Spleen (tissue), 7 donors: ENCODE measurements at regions not wholly inside any gene's neighbourhood (a gene's known extent, or its start where the extent isn't known, plus 50 kb on each side); places are given as distances from the start of the nearest gene placed in this dataset.

Source experiments
- POLR2A ChIP-seq, 3 donors: fragments of 450-650 bp; IDR thresholded peaks; one replicate each; pipeline ENCODE4 v1.5.1; 2017; ENCODE audit warnings: antibody characterized with exemption in 3 of 3, mild to moderate bottlenecking in 1 of 3
- POLR2AphosphoS5 ChIP-seq, 3 donors: sonication (generic); formaldehyde crosslinking; IDR thresholded peaks; one replicate each; pipeline ENCODE4 v1.5.1; 2017; ENCODE audit warnings: antibody characterized with exemption in 3 of 3
- TF ChIP-seq, protein P1 (sequence below), 11 experiments: fragments of 200-600 bp in 7 of 11; fragments of 450-650 bp in 4 of 11; sonication (generic) in 4 of 11; IDR thresholded peaks in 8 of 11; conservative IDR thresholded peaks in 3 of 11; 1 replicate in 7 of 11; 2 replicates in 4 of 11; pipeline versions ENCODE4 v1.4.0 to v1.8.0; 2016 to 2021; ENCODE audit warnings: antibody characterized with exemption in 11 of 11, inconsistent platforms in 4 of 11, mild to moderate bottlenecking in 1 of 11
- donor health status: DM: no; HTN: no; CAD: no; lungs with moderate emphysema.
- donor health status: DM: no; HTN: no; CAD: no.
- donor health status: DM: no; HTN: no; CAD: no.

GRCh38 chr3:99576904-99577559, 61.4 kb upstream of the COL8A1 start:
- TF ChIP-seq POLR2A (IDR thresholded peaks at IDR 0.05) (no peak), POLR2AphosphoS5 (IDR thresholded peaks at IDR 0.05) (no peak)
- TF ChIP-seq, protein P1, sequence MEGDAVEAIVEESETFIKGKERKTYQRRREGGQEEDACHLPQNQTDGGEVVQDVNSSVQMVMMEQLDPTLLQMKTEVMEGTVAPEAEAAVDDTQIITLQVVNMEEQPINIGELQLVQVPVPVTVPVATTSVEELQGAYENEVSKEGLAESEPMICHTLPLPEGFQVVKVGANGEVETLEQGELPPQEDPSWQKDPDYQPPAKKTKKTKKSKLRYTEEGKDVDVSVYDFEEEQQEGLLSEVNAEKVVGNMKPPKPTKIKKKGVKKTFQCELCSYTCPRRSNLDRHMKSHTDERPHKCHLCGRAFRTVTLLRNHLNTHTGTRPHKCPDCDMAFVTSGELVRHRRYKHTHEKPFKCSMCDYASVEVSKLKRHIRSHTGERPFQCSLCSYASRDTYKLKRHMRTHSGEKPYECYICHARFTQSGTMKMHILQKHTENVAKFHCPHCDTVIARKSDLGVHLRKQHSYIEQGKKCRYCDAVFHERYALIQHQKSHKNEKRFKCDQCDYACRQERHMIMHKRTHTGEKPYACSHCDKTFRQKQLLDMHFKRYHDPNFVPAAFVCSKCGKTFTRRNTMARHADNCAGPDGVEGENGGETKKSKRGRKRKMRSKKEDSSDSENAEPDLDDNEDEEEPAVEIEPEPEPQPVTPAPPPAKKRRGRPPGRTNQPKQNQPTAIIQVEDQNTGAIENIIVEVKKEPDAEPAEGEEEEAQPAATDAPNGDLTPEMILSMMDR (IDR thresholded peaks at IDR 0.05 in 8 of 11, conservative IDR thresholded peaks at IDR 0.05 in 3 of 11) = no peak
